HCT116 (cell line): ENCODE measurements at regions not wholly inside any gene's neighbourhood (a gene's known extent, or its start where the extent isn't known, plus 50 kb on each side); places are given as distances from the start of the nearest gene placed in this dataset.

Experiments
- ATAC-seq: fragments of 200-7000 bp; cut with Tn5 transposase; 2 replicates; pipeline ENCODE4 v1.9.1; 2020; ENCODE audit warnings: mild to moderate bottlenecking, moderate library complexity
- BruUV-seq: library from RNA; stranded (reverse); fragments of 400-500 nt; replicated peaks from 2 replicates; lab custom pipeline; 2021; lab: Mats Ljungman, UMichigan
- CTCF ChIA-PET: fragments of 300-600 bp; sonication (Branson Sonifier 250); formaldehyde crosslinking; loops from one replicate; lab custom pipeline; 2021; ENCODE audit warnings: antibody characterized with exemption; lab: Charles Lee
- POLR2A ChIA-PET: fragments of 300-600, 350-600 bp; sonication (Branson Sonifier 250); formaldehyde crosslinking; loops from one replicate; lab custom pipeline; 2021; ENCODE audit warnings: antibody characterized with exemption; lab: Charles Lee
- RAD21 ChIA-PET, 2 experiments: fragments of 300-600 bp; sonication (Branson Sonifier 250); formaldehyde crosslinking; loops; one replicate each; lab custom pipeline; 2023; ENCODE audit warnings: low total read pairs in 2 of 2; ENCODE audit not compliant: uncharacterized antibody in 2 of 2, unreplicated experiment in 2 of 2, low non-redundant PET in 1 of 2; lab: Charles Lee
- DNase-seq: peaks from one replicate; pipeline ENCODE4 v3.0.0-alpha.2; 2010; ENCODE audit warnings: low read depth, low spot score
- H2AFZ ChIP-seq: fragments of 200-600 bp; shearing (Covaris generic), sonication (generic); 2 replicates; pipeline ENCODE4 v1.6.1; 2017; ENCODE audit warnings: low read depth, mixed run types, mixed read lengths, antibody characterized with exemption, low read length; ENCODE audit not compliant: poor library complexity, severe bottlenecking
- H3K27ac ChIP-seq: 2 replicates; pipeline ENCODE4 v1.5.1; 2012; ENCODE audit warnings: low read depth, low read length
- H3K27me3 ChIP-seq: fragments of 200-600 bp; sonication (generic); 2 replicates; pipeline ENCODE4 v1.6.1; 2016; ENCODE audit warnings: mixed run types, low read length, mixed read lengths; ENCODE audit not compliant: insufficient read depth
- H3K36me3 ChIP-seq, 2 experiments: fragments of 200-500 bp in 1 of 2; fragments of 200-600 bp in 1 of 2; sonication (Bioruptor generic) in 1 of 2; sonication (generic) in 1 of 2; 2 replicates each; pipeline versions ENCODE4 v1.5.1 to v1.6.1; 2014 to 2016; ENCODE audit warnings: low read length in 2 of 2, inconsistent platforms in 1 of 2, mixed read lengths in 1 of 2, mixed run types in 1 of 2; ENCODE audit not compliant: insufficient read depth in 2 of 2, control insufficient read depth in 1 of 2
- H3K4me1 ChIP-seq, 2 experiments: fragments of 200-600 bp in 1 of 2; sonication (generic) in 1 of 2; 2 replicates each; pipeline versions ENCODE4 v1.5.1 to v1.6.1; 2012 to 2017; ENCODE audit warnings: low read length in 2 of 2, inconsistent platforms in 1 of 2, mild to moderate bottlenecking in 1 of 2, mixed read lengths in 1 of 2, mixed run types in 1 of 2, moderate library complexity in 1 of 2; ENCODE audit not compliant: insufficient read depth in 2 of 2, control insufficient read depth in 1 of 2
- H3K4me2 ChIP-seq: fragments of 200-600 bp; sonication (generic); 2 replicates; pipeline ENCODE4 v1.6.1; 2017; ENCODE audit warnings: mixed run types, low read length, mixed read lengths
- H3K4me3 ChIP-seq, 2 experiments: fragments of 200-600 bp in 1 of 2; sonication (generic) in 1 of 2; replicated peaks in 1 of 2; 2 replicates each; pipeline ENCODE4 v1.5.1; 2011 to 2016; ENCODE audit warnings: low read length in 2 of 2, control low read depth in 1 of 2, low read depth in 1 of 2, mild to moderate bottlenecking in 1 of 2, mixed read lengths in 1 of 2, mixed run types in 1 of 2
- H3K79me2 ChIP-seq: fragments of 200-600 bp; sonication (generic); 2 replicates; pipeline ENCODE4 v1.6.1; 2017; ENCODE audit warnings: mild to moderate bottlenecking, mixed run types, low read length, moderate library complexity, mixed read lengths; ENCODE audit not compliant: insufficient read depth
- H3K9ac ChIP-seq: fragments of 200-600 bp; sonication (generic); 2 replicates; pipeline ENCODE4 v1.6.1; 2016; ENCODE audit warnings: low read length, mixed read lengths
- H3K9me2 ChIP-seq: fragments of 200-600 bp; sonication (generic), shearing (Covaris generic); 2 replicates; pipeline ENCODE4 v1.6.1; 2017; ENCODE audit warnings: mixed run types, mild to moderate bottlenecking, moderate library complexity; ENCODE audit not compliant: insufficient read depth
- H3K9me3 ChIP-seq, 2 experiments: fragments of 200-500 bp in 1 of 2; fragments of 200-600 bp in 1 of 2; sonication (Bioruptor generic) in 1 of 2; sonication (generic) in 1 of 2; 2 replicates each; pipeline ENCODE4 v1.6.1; 2014 to 2017; ENCODE audit warnings: low read length in 2 of 2, mixed read lengths in 2 of 2, inconsistent platforms in 1 of 2, low read depth in 1 of 2, mild to moderate bottlenecking in 1 of 2, mixed run types in 1 of 2, moderate library complexity in 1 of 2; ENCODE audit not compliant: control insufficient read depth in 1 of 2, insufficient read depth in 1 of 2
- H4K20me1 ChIP-seq: fragments of 200-600 bp; sonication (generic), shearing (Covaris generic); 2 replicates; pipeline ENCODE4 v1.6.1; 2017; ENCODE audit warnings: mixed run types, mild to moderate bottlenecking, moderate library complexity; ENCODE audit not compliant: insufficient read depth
- ATF3 ChIP-seq: IDR thresholded peaks from 2 replicates; pipeline ENCODE4 v1.6.1; 2012
- CEBPB ChIP-seq: IDR thresholded peaks from 2 replicates; pipeline ENCODE4 v1.6.1; 2012; ENCODE audit warnings: low read depth
- CTCF ChIP-seq, 3 experiments: fragments of 200-600 bp in 1 of 3; sonication (generic) in 1 of 3; IDR thresholded peaks in 2 of 3; conservative IDR thresholded peaks in 1 of 3; 2 replicates each; pipeline ENCODE4 v1.5.1; 2012 to 2017; ENCODE audit warnings: low read depth in 2 of 3, low read length in 2 of 3, antibody characterized with exemption in 1 of 3, borderline replicate concordance in 1 of 3, control low read depth in 1 of 3, mild to moderate bottlenecking in 1 of 3, mixed read lengths in 1 of 3, mixed run types in 1 of 3, moderate library complexity in 1 of 3; ENCODE audit not compliant: insufficient read depth in 1 of 3
- EGR1 ChIP-seq: IDR thresholded peaks from 2 replicates; pipeline ENCODE4 v1.6.1; 2012; ENCODE audit warnings: low read depth
- ELF1 ChIP-seq: IDR thresholded peaks from 2 replicates; pipeline ENCODE4 v1.6.1; 2012; ENCODE audit warnings: low read depth, borderline replicate concordance
- EZH2phosphoT487 ChIP-seq: fragments of 200-600 bp; IDR thresholded peaks from 2 replicates; pipeline ENCODE4 v1.6.1; 2018; ENCODE audit warnings: antibody characterized with exemption, borderline replicate concordance
- JUND ChIP-seq: IDR thresholded peaks from 2 replicates; pipeline ENCODE4 v1.6.1; 2012
- MAX ChIP-seq: IDR thresholded peaks from 2 replicates; pipeline ENCODE4 v1.6.1; 2012
- REST ChIP-seq: IDR thresholded peaks from 2 replicates; pipeline ENCODE4 v1.6.1; 2012; ENCODE audit warnings: low read depth
- SIN3A ChIP-seq: IDR thresholded peaks from 2 replicates; pipeline ENCODE4 v1.6.1; 2012; ENCODE audit warnings: low read depth
- SRF ChIP-seq: IDR thresholded peaks from 2 replicates; pipeline ENCODE4 v1.6.1; 2012; ENCODE audit warnings: low read depth
- TCF7L2 ChIP-seq: IDR thresholded peaks from 2 replicates; pipeline ENCODE4 v1.7.0; 2011; ENCODE audit warnings: borderline replicate concordance, inconsistent platforms; ENCODE audit not compliant: insufficient read depth, insufficient read length; ENCODE audit errors: extremely low read depth
- YY1 ChIP-seq: IDR thresholded peaks from 2 replicates; pipeline ENCODE4 v1.6.1; 2011; ENCODE audit warnings: low read length, low read depth, moderate library complexity, mild to moderate bottlenecking; ENCODE audit not compliant: insufficient replicate concordance; ENCODE audit errors: extremely low read depth
- ZFX ChIP-seq: fragments of 450-650 bp; IDR thresholded peaks from 2 replicates; pipeline ENCODE4 v1.6.1; 2017
- ZNF274 ChIP-seq: fragments of 200-500 bp; sonication (Bioruptor generic); IDR thresholded peaks from 2 replicates; pipeline ENCODE4 v1.6.1; 2014; ENCODE audit warnings: mild to moderate bottlenecking, low read depth, low read length, inconsistent platforms
- intact Hi-C: fragments of 100-400 bp; cut with micrococcal nuclease; formaldehyde crosslinking; loops from 2 replicates; pipeline ENCODE4 v1.10.0; 2022

GRCh38 chr3:107880702-107881101 is 210.1 kb downstream of the CD47 start:
- CTCF ChIA-PET: no interaction called here
- Histone ChIP-seq H3K9me3 (no peaks in the 10 kb centered on the region), H3K4me2 (no peak overlapping the region), H2AFZ (no peak overlapping the region), H3K27ac (no peak overlapping the region), H3K36me3 (no peaks in the 10 kb centered on the region), H3K27me3 (no peaks in the 10 kb centered on the region), H4K20me1 (no peaks in the 10 kb centered on the region), H3K4me3 (no peak overlapping the region), H3K4me1 (no peaks in the 10 kb centered on the region), H3K9ac (no peak overlapping the region), H3K79me2 (no peaks in the 10 kb centered on the region), H3K9me2 (no peaks in the 10 kb centered on the region)
- RAD21 ChIA-PET: no interaction called here
- POLR2A ChIA-PET: no interaction called here
- ATAC-seq: no peak
- BruUV-seq: no TSS peak
- TF ChIP-seq ELF1: no peak
- TF ChIP-seq MAX: no peak
- TF ChIP-seq ZNF274: no peak
- TF ChIP-seq EZH2phosphoT487: no peak
- intact Hi-C loops: no loop called here
- DNase-seq: no peak

GRCh38 chr3:107877936-107878335 is 212.9 kb downstream of the CD47 start:
- POLR2A ChIA-PET: no interaction called here
- intact Hi-C loops: no loop called here
- CTCF ChIA-PET: no interaction called here
- no peak overlapping the region for H3K4me2 ChIP-seq
- no peaks in the 10 kb centered on the region for H3K79me2 ChIP-seq
- H3K9ac ChIP-seq: no peak overlapping the region
- no peak for TF ChIP-seq REST
- TF ChIP-seq TCF7L2: no peak
- TF ChIP-seq CEBPB: no peak
- TF ChIP-seq JUND: no peak
- TF ChIP-seq EGR1: no peak
- no peak for TF ChIP-seq SIN3A
- no peak for TF ChIP-seq CTCF (IDR thresholded peaks at IDR 0.05 in 2 of 3, conservative IDR thresholded peaks at IDR 0.05 in 1 of 3; ENCODE audit: borderline replicate concordance in 1 of 3, insufficient read depth in 1 of 3, low read depth in 2 of 3, low read length in 2 of 3)
- no peak for TF ChIP-seq SRF
- no peak for TF ChIP-seq ZFX
- TF ChIP-seq ATF3: no peak
- TF ChIP-seq YY1: no peak
- H3K27ac ChIP-seq: no peak overlapping the region
- H3K27me3 ChIP-seq: no peaks in the 10 kb centered on the region
- no peak overlapping the region for H2AFZ ChIP-seq
- no peaks in the 10 kb centered on the region for H3K36me3 ChIP-seq
- RAD21 ChIA-PET: no interaction called here
- no peaks in the 10 kb centered on the region for H3K4me1 ChIP-seq
- ATAC-seq (no peak), DNase-seq (no peak)
- no peaks in the 10 kb centered on the region for H3K9me3 ChIP-seq
- no TSS peak for BruUV-seq
- H3K4me3 ChIP-seq: no peak overlapping the region
- no peaks in the 10 kb centered on the region for H3K9me2 ChIP-seq
- H4K20me1 ChIP-seq: no peaks in the 10 kb centered on the region
